ENCODE measurements at regions not wholly inside any gene's neighbourhood (a gene's known extent, or its start where the extent isn't known, plus 50 kb on each side); places are given as distances from the start of the nearest gene placed in this dataset.

- Histone ChIP-seq H3K9me3 (ENCODE audit: control insufficient read depth, insufficient read depth, low read length) (no peaks in the 10 kb centered on the region), H3K27ac (ENCODE audit: low read depth, low read length) (no peak overlapping the region), H3K27me3 (ENCODE audit: control insufficient read depth, insufficient read depth, low read length) (no peaks in the 10 kb centered on the region), H3K4me3 (ENCODE audit: low read depth, low read length) (no peak overlapping the region)
- TF ChIP-seq, protein P1, sequence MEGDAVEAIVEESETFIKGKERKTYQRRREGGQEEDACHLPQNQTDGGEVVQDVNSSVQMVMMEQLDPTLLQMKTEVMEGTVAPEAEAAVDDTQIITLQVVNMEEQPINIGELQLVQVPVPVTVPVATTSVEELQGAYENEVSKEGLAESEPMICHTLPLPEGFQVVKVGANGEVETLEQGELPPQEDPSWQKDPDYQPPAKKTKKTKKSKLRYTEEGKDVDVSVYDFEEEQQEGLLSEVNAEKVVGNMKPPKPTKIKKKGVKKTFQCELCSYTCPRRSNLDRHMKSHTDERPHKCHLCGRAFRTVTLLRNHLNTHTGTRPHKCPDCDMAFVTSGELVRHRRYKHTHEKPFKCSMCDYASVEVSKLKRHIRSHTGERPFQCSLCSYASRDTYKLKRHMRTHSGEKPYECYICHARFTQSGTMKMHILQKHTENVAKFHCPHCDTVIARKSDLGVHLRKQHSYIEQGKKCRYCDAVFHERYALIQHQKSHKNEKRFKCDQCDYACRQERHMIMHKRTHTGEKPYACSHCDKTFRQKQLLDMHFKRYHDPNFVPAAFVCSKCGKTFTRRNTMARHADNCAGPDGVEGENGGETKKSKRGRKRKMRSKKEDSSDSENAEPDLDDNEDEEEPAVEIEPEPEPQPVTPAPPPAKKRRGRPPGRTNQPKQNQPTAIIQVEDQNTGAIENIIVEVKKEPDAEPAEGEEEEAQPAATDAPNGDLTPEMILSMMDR (IDR thresholded peaks at IDR 0.05; ENCODE audit: low read depth, low read length), result no peak
- DNase-seq (ENCODE audit: low read depth, low spot score), result no peak
- ChIA-PET CTCF (interaction anchor here (0.6 to 2.3 kb wide), 4 partner anchors 20 to 217 kb away, joined by 4 to 27 read pairs (median 6); no protein-coding TSS in a partner anchor), POLR2A (no interaction called here)
Measured at GRCh38 chr3:107452436-107452835, 70.3 kb upstream of the BBX start.

- ChIA-PET POLR2A (no interaction called here), CTCF (interaction anchor here (0.6 to 3.3 kb wide), 4 partner anchors 24 to 182 kb away, joined by 3 to 27 read pairs (median 13); no protein-coding TSS in a partner anchor)
- Histone ChIP-seq H3K4me3 (ENCODE audit: low read depth, low read length) (no peak overlapping the region), H3K9me3 (ENCODE audit: control insufficient read depth, insufficient read depth, low read length) (no peaks in the 10 kb centered on the region), H3K27me3 (ENCODE audit: control insufficient read depth, insufficient read depth, low read length) (no peaks in the 10 kb centered on the region), H3K27ac (ENCODE audit: low read depth, low read length) (no peak overlapping the region)
- no peak for DNase-seq (ENCODE audit: low read depth, low spot score)
- TF ChIP-seq, protein P1 (IDR thresholded peaks at IDR 0.05; ENCODE audit: low read depth, low read length), result no peak
Measured at GRCh38 chr3:107453504-107453903, 69.3 kb upstream of the BBX start.

DNA sequence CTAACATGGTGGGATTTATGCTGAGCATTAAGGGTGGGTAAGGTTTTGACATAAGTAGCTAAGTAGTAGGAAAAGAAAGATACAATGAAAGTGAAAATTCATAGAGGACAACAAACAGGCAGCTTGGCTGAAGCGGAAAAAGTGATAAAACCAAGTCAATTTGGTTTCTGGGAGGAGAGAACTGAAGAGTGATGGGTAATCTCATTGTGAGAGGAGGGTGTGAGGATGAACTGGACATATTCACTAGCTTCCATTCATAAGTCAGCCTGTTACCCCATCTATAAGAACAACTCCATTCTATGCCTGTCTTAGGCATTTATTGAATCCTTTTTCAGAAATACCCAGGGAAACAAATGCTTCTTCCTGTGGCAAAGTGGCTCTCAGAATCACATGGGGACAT is 67.1 kb upstream of the BBX start:
- no peak overlapping the region for H3K27ac ChIP-seq (ENCODE audit: low read depth, low read length)
- TF ChIP-seq, protein P1 (IDR thresholded peaks at IDR 0.05; ENCODE audit: low read depth, low read length), result no peak
- H3K9me3 ChIP-seq (ENCODE audit: control insufficient read depth, insufficient read depth, low read length), result no peaks in the 10 kb centered on the region
- no peak overlapping the region for H3K4me3 ChIP-seq (ENCODE audit: low read depth, low read length)
- ChIA-PET CTCF (interaction anchor here (3.3 kb wide), 1 partner anchor 184 kb away, joined by 17 read pairs; no protein-coding TSS in a partner anchor), POLR2A (no interaction called here)
- no peak for DNase-seq (ENCODE audit: low read depth, low spot score)
- no peaks in the 10 kb centered on the region for H3K27me3 ChIP-seq (ENCODE audit: control insufficient read depth, insufficient read depth, low read length)

DNA sequence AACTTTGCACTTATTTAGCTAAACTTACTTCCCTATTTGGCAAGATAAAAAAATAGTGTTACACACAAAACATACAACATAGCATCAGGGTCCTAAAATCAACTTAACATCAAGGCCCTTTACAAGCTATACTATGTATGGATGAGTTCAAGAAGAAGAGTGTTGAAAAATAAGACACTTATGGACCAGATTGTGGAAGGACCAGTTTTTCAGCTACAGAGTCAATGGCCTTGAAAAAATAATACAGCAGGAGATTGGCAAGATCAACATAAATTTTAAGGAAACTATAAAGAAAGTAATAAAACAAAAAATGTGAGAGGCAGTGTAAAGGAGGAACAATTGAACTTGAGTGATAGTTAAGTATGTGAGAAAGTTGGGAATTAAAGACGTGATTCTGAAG is 66.3 kb upstream of the BBX start:
- CTCF ChIA-PET, result interaction anchor here (1.0 kb wide), 1 partner anchor 185 kb away, joined by 4 read pairs; no protein-coding TSS in a partner anchor

GRCh38 chr3:107458871-107459270 is 63.9 kb upstream of the BBX start:
- Histone ChIP-seq H3K9me3 (ENCODE audit: control insufficient read depth, insufficient read depth, low read length) (no peaks in the 10 kb centered on the region), H3K27ac (ENCODE audit: low read depth, low read length) (no peak overlapping the region), H3K27me3 (ENCODE audit: control insufficient read depth, insufficient read depth, low read length) (no peaks in the 10 kb centered on the region), H3K4me3 (ENCODE audit: low read depth, low read length) (no peak overlapping the region)
- CTCF ChIA-PET, result interaction anchor here (0.6 to 3.2 kb wide), 2 partner anchors 9 to 29 kb away, joined by 3 to 12 read pairs; no protein-coding TSS in a partner anchor
- TF ChIP-seq, protein P1 (IDR thresholded peaks at IDR 0.05; ENCODE audit: low read depth, low read length), result no peak
- no peak for DNase-seq (ENCODE audit: low read depth, low spot score)
- POLR2A ChIA-PET, result no interaction called here

More for the DNA sequence above, 66.3 kb upstream of the BBX start:
- Histone ChIP-seq H3K27ac (ENCODE audit: low read depth, low read length) (no peak overlapping the region), H3K27me3 (ENCODE audit: control insufficient read depth, insufficient read depth, low read length) (no peaks in the 10 kb centered on the region), H3K4me3 (ENCODE audit: low read depth, low read length) (no peak overlapping the region), H3K9me3 (ENCODE audit: control insufficient read depth, insufficient read depth, low read length) (no peaks in the 10 kb centered on the region)
- TF ChIP-seq, protein P1 (IDR thresholded peaks at IDR 0.05; ENCODE audit: low read depth, low read length), result no peak
- DNase-seq (ENCODE audit: low read depth, low spot score), result no peak
- POLR2A ChIA-PET, result no interaction called here
